HCT116 (cell line): ENCODE measurements at regions not wholly inside any gene's neighbourhood (a gene's known extent, or its start where the extent isn't known, plus 50 kb on each side); places are given as distances from the start of the nearest gene placed in this dataset.

Experiments
- ATAC-seq: fragments of 200-7000 bp; cut with Tn5 transposase; 2 replicates; pipeline ENCODE4 v1.9.1; 2020; ENCODE audit warnings: mild to moderate bottlenecking, moderate library complexity
- BruUV-seq: library from RNA; stranded (reverse); fragments of 400-500 nt; replicated peaks from 2 replicates; lab custom pipeline; 2021; lab: Mats Ljungman, UMichigan
- CTCF ChIA-PET: fragments of 300-600 bp; sonication (Branson Sonifier 250); formaldehyde crosslinking; loops from one replicate; lab custom pipeline; 2021; ENCODE audit warnings: antibody characterized with exemption; lab: Charles Lee
- POLR2A ChIA-PET: fragments of 300-600, 350-600 bp; sonication (Branson Sonifier 250); formaldehyde crosslinking; loops from one replicate; lab custom pipeline; 2021; ENCODE audit warnings: antibody characterized with exemption; lab: Charles Lee
- RAD21 ChIA-PET, 2 experiments: fragments of 300-600 bp; sonication (Branson Sonifier 250); formaldehyde crosslinking; loops; one replicate each; lab custom pipeline; 2023; ENCODE audit warnings: low total read pairs in 2 of 2; ENCODE audit not compliant: uncharacterized antibody in 2 of 2, unreplicated experiment in 2 of 2, low non-redundant PET in 1 of 2; lab: Charles Lee
- DNase-seq: peaks from one replicate; pipeline ENCODE4 v3.0.0-alpha.2; 2010; ENCODE audit warnings: low read depth, low spot score
- H2AFZ ChIP-seq: fragments of 200-600 bp; shearing (Covaris generic), sonication (generic); 2 replicates; pipeline ENCODE4 v1.6.1; 2017; ENCODE audit warnings: low read depth, mixed run types, mixed read lengths, antibody characterized with exemption, low read length; ENCODE audit not compliant: poor library complexity, severe bottlenecking
- H3K27ac ChIP-seq: 2 replicates; pipeline ENCODE4 v1.5.1; 2012; ENCODE audit warnings: low read depth, low read length
- H3K27me3 ChIP-seq: fragments of 200-600 bp; sonication (generic); 2 replicates; pipeline ENCODE4 v1.6.1; 2016; ENCODE audit warnings: mixed run types, low read length, mixed read lengths; ENCODE audit not compliant: insufficient read depth
- H3K36me3 ChIP-seq, 2 experiments: fragments of 200-500 bp in 1 of 2; fragments of 200-600 bp in 1 of 2; sonication (Bioruptor generic) in 1 of 2; sonication (generic) in 1 of 2; 2 replicates each; pipeline versions ENCODE4 v1.5.1 to v1.6.1; 2014 to 2016; ENCODE audit warnings: low read length in 2 of 2, inconsistent platforms in 1 of 2, mixed read lengths in 1 of 2, mixed run types in 1 of 2; ENCODE audit not compliant: insufficient read depth in 2 of 2, control insufficient read depth in 1 of 2
- H3K4me1 ChIP-seq, 2 experiments: fragments of 200-600 bp in 1 of 2; sonication (generic) in 1 of 2; 2 replicates each; pipeline versions ENCODE4 v1.5.1 to v1.6.1; 2012 to 2017; ENCODE audit warnings: low read length in 2 of 2, inconsistent platforms in 1 of 2, mild to moderate bottlenecking in 1 of 2, mixed read lengths in 1 of 2, mixed run types in 1 of 2, moderate library complexity in 1 of 2; ENCODE audit not compliant: insufficient read depth in 2 of 2, control insufficient read depth in 1 of 2
- H3K4me2 ChIP-seq: fragments of 200-600 bp; sonication (generic); 2 replicates; pipeline ENCODE4 v1.6.1; 2017; ENCODE audit warnings: mixed run types, low read length, mixed read lengths
- H3K4me3 ChIP-seq, 2 experiments: fragments of 200-600 bp in 1 of 2; sonication (generic) in 1 of 2; replicated peaks in 1 of 2; 2 replicates each; pipeline ENCODE4 v1.5.1; 2011 to 2016; ENCODE audit warnings: low read length in 2 of 2, control low read depth in 1 of 2, low read depth in 1 of 2, mild to moderate bottlenecking in 1 of 2, mixed read lengths in 1 of 2, mixed run types in 1 of 2
- H3K79me2 ChIP-seq: fragments of 200-600 bp; sonication (generic); 2 replicates; pipeline ENCODE4 v1.6.1; 2017; ENCODE audit warnings: mild to moderate bottlenecking, mixed run types, low read length, moderate library complexity, mixed read lengths; ENCODE audit not compliant: insufficient read depth
- H3K9ac ChIP-seq: fragments of 200-600 bp; sonication (generic); 2 replicates; pipeline ENCODE4 v1.6.1; 2016; ENCODE audit warnings: low read length, mixed read lengths
- H3K9me2 ChIP-seq: fragments of 200-600 bp; sonication (generic), shearing (Covaris generic); 2 replicates; pipeline ENCODE4 v1.6.1; 2017; ENCODE audit warnings: mixed run types, mild to moderate bottlenecking, moderate library complexity; ENCODE audit not compliant: insufficient read depth
- H3K9me3 ChIP-seq, 2 experiments: fragments of 200-500 bp in 1 of 2; fragments of 200-600 bp in 1 of 2; sonication (Bioruptor generic) in 1 of 2; sonication (generic) in 1 of 2; 2 replicates each; pipeline ENCODE4 v1.6.1; 2014 to 2017; ENCODE audit warnings: low read length in 2 of 2, mixed read lengths in 2 of 2, inconsistent platforms in 1 of 2, low read depth in 1 of 2, mild to moderate bottlenecking in 1 of 2, mixed run types in 1 of 2, moderate library complexity in 1 of 2; ENCODE audit not compliant: control insufficient read depth in 1 of 2, insufficient read depth in 1 of 2
- H4K20me1 ChIP-seq: fragments of 200-600 bp; sonication (generic), shearing (Covaris generic); 2 replicates; pipeline ENCODE4 v1.6.1; 2017; ENCODE audit warnings: mixed run types, mild to moderate bottlenecking, moderate library complexity; ENCODE audit not compliant: insufficient read depth
- CEBPB ChIP-seq: IDR thresholded peaks from 2 replicates; pipeline ENCODE4 v1.6.1; 2012; ENCODE audit warnings: low read depth
- EZH2 ChIP-seq: fragments of 200-600 bp; sonication (generic); IDR thresholded peaks from 2 replicates; pipeline ENCODE4 v1.6.1; 2017; ENCODE audit warnings: antibody characterized with exemption, mixed run types
- EZH2phosphoT487 ChIP-seq: fragments of 200-600 bp; IDR thresholded peaks from 2 replicates; pipeline ENCODE4 v1.6.1; 2018; ENCODE audit warnings: antibody characterized with exemption, borderline replicate concordance
- JUND ChIP-seq: IDR thresholded peaks from 2 replicates; pipeline ENCODE4 v1.6.1; 2012
- MAX ChIP-seq: IDR thresholded peaks from 2 replicates; pipeline ENCODE4 v1.6.1; 2012
- REST ChIP-seq: IDR thresholded peaks from 2 replicates; pipeline ENCODE4 v1.6.1; 2012; ENCODE audit warnings: low read depth
- SIN3A ChIP-seq: IDR thresholded peaks from 2 replicates; pipeline ENCODE4 v1.6.1; 2012; ENCODE audit warnings: low read depth
- ZBTB33 ChIP-seq: IDR thresholded peaks from 2 replicates; pipeline ENCODE4 v1.6.1; 2011; ENCODE audit warnings: mild to moderate bottlenecking, low read length, moderate library complexity; ENCODE audit not compliant: insufficient replicate concordance; ENCODE audit errors: extremely low read depth
- intact Hi-C: fragments of 100-400 bp; cut with micrococcal nuclease; formaldehyde crosslinking; loops from 2 replicates; pipeline ENCODE4 v1.10.0; 2022

- Histone ChIP-seq H3K79me2 (no peaks in the 10 kb centered on the region), H3K27me3 (no peaks in the 10 kb centered on the region), H3K4me2 (no peak overlapping the region), H3K9ac (no peak overlapping the region), H3K9me3 (peaks cover 15 to 22% of the 10 kb centered on the region in 2 experiments; a peak in 2 of 4 replicates), H3K4me1 (no peaks in the 10 kb centered on the region), H3K4me3 (no peak overlapping the region), H3K9me2 (no peaks in the 10 kb centered on the region), H3K36me3 (no peaks in the 10 kb centered on the region), H4K20me1 (no peaks in the 10 kb centered on the region), H3K27ac (no peak overlapping the region), H2AFZ (no peak overlapping the region)
- intact Hi-C loops: no loop called here
- no TSS peak for BruUV-seq
- ChIA-PET CTCF (no interaction called here), POLR2A (no interaction called here), RAD21 (no interaction called here)
- DNase-seq (no peak), ATAC-seq (no peak)
- TF ChIP-seq MAX (no peak), ZBTB33 (no peak), EZH2phosphoT487 (no peak), CEBPB (no peak)
These were observed 234.6 kb upstream of the FLRT2 start for GRCh38 chr14:85295318-85295717.

- no TSS peak for BruUV-seq
- Histone ChIP-seq H3K27ac (no peak overlapping the region), H2AFZ (no peak overlapping the region), H3K9me3 (peaks cover 15 to 20% of the 10 kb centered on the region in 2 experiments; a peak in 2 of 4 replicates), H4K20me1 (no peaks in the 10 kb centered on the region), H3K4me3 (no peak overlapping the region), H3K4me1 (no peaks in the 10 kb centered on the region), H3K36me3 (no peaks in the 10 kb centered on the region), H3K9ac (no peak overlapping the region), H3K27me3 (no peaks in the 10 kb centered on the region), H3K4me2 (no peak overlapping the region), H3K9me2 (no peaks in the 10 kb centered on the region), H3K79me2 (no peaks in the 10 kb centered on the region)
- CTCF ChIA-PET: no interaction called here
- ATAC-seq (no peak), DNase-seq (no peak)
- POLR2A ChIA-PET: no interaction called here
- RAD21 ChIA-PET: no interaction called here
- intact Hi-C loops: no loop called here
- TF ChIP-seq EZH2 (no peak), REST (no peak), SIN3A (no peak), JUND (no peak)
These were observed 233.3 kb upstream of the FLRT2 start for GRCh38 chr14:85296456-85297210.
